Left ventricle myocardium inferior (tissue), 1 donor: ENCODE measurements at regions not wholly inside any gene's neighbourhood (a gene's known extent, or its start where the extent isn't known, plus 50 kb on each side); places are given as distances from the start of the nearest gene placed in this dataset.
"Not testable (repeated sequence)": the region's sequence is repeated elsewhere in the genome, so short reads cannot be mapped to it uniquely, and the experiment has no call there.

ENCODE experiments used
- DNase-seq: peaks from one replicate; pipeline ENCODE4 v3.0.0-alpha.2; 2020
- H3K27ac ChIP-seq: fragments of 200-600 bp; replicated peaks from 2 replicates; pipeline ENCODE4 v1.8.0; 2021
- H3K27me3 ChIP-seq: fragments of 200-600 bp; 2 replicates; pipeline ENCODE4 v1.8.0; 2021; ENCODE audit warnings: low read depth
- H3K36me3 ChIP-seq: fragments of 200-600 bp; 2 replicates; pipeline ENCODE4 v1.8.0; 2021
- H3K4me1 ChIP-seq: fragments of 200-600 bp; 2 replicates; pipeline ENCODE4 v1.8.0; 2021
- H3K4me3 ChIP-seq: fragments of 200-600 bp; 2 replicates; pipeline ENCODE4 v1.8.0; 2021; ENCODE audit warnings: mild to moderate bottlenecking, moderate library complexity
- H3K9me3 ChIP-seq: fragments of 200-600 bp; replicated peaks from 2 replicates; pipeline ENCODE4 v1.8.0; 2021
- CTCF ChIP-seq: fragments of 200-600 bp; IDR thresholded peaks from 2 replicates; pipeline ENCODE4 v1.8.0; 2021; ENCODE audit warnings: antibody characterized with exemption, mild to moderate bottlenecking, borderline replicate concordance
- intact Hi-C: fragments of 100-400 bp; cut with micrococcal nuclease; formaldehyde crosslinking; loops from one replicate; pipeline ENCODE4 v1.11.0; 2022
- donor health status: DM: no; HTN: yes; CAD: no; lungs with severe emphysema.

- TF ChIP-seq CTCF: no peak
- Histone ChIP-seq H3K4me3 (no peak overlapping the region), H3K36me3 (peaks cover 4% of the 10 kb centered on the region), H3K27me3 (no peaks in the 10 kb centered on the region), H3K9me3 (no peaks in the 10 kb centered on the region), H3K27ac (no peak overlapping the region), H3K4me1 (peaks cover 46% of the 10 kb centered on the region)
- intact Hi-C loops: no loop called here
- DNase-seq: no peak
Observed at GRCh38 chr7:149625947-149626392, 128.4 kb upstream of the ZNF746 start.

DNA sequence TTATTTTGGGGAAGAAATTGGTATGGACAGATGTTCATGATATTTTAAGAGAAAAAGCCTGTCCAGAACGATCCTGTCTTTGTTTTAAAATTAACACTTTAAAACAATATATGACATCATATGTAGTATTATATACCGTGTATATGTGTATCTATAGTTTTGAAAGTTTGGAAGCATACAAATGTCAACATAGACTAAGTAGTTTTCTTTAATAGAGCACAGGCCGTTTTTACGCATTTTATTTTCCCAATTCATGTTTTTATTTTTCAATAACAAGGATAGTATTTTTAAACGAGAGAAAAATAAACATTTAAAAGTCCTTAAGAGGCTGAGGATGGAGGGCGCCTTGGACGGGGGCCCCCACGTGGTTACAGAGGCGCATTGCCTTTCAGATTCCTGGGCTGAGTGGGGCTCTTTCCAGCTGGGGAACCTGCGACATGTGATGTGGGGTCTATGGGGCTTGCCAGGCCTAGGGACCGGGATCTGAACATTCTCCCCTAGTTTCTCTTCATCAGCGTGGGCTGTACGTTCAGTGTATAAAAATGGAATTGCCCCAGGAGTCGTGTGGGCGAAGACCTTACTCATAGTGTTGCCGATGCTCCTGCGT lies 127.8 kb upstream of the ZNF746 start:
- peak; percentile 45 for DNase-seq
- intact Hi-C loops: no loop called here
- peak; percentile 72 for TF ChIP-seq CTCF
- peaks cover 49% of the 10 kb centered on the region for H3K4me1 ChIP-seq
- H3K9me3 ChIP-seq: no peaks in the 10 kb centered on the region
- H3K36me3 ChIP-seq: peaks cover 10% of the 10 kb centered on the region
- H3K27me3 ChIP-seq: no peaks in the 10 kb centered on the region
- peak overlapping the region; percentile 99 for H3K4me3 ChIP-seq
- peak overlapping the region; percentile 93 for H3K27ac ChIP-seq

DNA sequence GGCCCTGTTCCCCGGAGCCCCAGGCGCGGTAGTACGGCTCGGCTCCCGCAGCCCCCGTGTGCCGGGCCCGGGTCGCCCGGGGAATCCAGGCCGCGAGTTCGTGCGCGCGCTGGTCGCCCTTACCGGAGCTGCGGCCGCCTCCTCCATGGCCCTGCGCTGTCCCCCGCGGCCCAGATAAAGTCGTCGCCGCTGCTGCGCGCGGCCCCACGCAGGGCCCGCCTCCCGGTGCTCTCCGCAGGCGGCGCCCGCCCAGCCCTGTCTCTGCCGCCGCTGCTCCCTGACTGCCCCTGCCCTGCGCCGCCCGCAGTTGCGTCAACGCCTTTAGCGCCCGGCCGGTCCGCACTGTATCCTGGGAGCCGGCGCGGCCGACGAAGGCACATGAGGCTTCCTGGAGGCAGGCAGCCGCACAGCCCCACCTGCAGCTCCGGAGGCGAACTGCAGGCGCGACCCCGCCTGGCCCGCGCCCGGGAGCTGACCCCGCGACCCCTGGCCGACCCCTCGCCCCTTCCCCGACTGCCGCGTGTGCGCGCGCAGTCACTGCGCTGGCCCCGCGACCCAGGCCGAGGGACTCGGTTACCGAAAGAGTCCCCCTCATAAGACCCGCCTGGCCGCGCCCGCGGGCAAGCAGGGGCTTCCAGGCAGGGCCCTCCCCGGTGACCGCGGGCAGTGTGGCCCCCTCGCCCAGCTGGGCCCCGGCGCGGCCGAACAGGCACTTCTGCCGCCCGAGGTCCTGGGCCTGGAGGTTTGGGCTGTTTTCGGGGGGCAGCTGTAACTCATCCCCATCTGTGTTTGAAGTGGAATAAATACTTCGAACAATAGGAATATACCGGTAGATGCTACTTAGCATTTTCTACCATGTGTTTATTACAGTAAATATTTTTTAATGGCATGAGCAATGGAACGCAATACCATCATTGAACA lies 127.1 kb upstream of the ZNF746 start:
- intact Hi-C loops: no loop called here

GRCh38 chr7:149624006-149624405 lies 126.4 kb upstream of the ZNF746 start:
- intact Hi-C loops: no loop called here
- Histone ChIP-seq H3K4me3 (peak overlapping the region; percentile 99), H3K9me3 (no peaks in the 10 kb centered on the region), H3K27ac (peak overlapping the region; percentile 93), H3K36me3 (peaks cover 24% of the 10 kb centered on the region), H3K4me1 (peaks cover 49% of the 10 kb centered on the region), H3K27me3 (no peaks in the 10 kb centered on the region)
- no peak for TF ChIP-seq CTCF
- DNase-seq: no peak

More for the DNA sequence above, 127.1 kb upstream of the ZNF746 start:
- TF ChIP-seq CTCF: peak; percentile 99
- peak overlapping the region; percentile 99 for H3K4me3 ChIP-seq
- peak; percentile 95 for DNase-seq
- no peaks in the 10 kb centered on the region for H3K9me3 ChIP-seq
- H3K27ac ChIP-seq: peak overlapping the region; percentile 93
- H3K4me1 ChIP-seq: peaks cover 49% of the 10 kb centered on the region
- peaks cover 17% of the 10 kb centered on the region for H3K36me3 ChIP-seq
- no peaks in the 10 kb centered on the region for H3K27me3 ChIP-seq

DNA sequence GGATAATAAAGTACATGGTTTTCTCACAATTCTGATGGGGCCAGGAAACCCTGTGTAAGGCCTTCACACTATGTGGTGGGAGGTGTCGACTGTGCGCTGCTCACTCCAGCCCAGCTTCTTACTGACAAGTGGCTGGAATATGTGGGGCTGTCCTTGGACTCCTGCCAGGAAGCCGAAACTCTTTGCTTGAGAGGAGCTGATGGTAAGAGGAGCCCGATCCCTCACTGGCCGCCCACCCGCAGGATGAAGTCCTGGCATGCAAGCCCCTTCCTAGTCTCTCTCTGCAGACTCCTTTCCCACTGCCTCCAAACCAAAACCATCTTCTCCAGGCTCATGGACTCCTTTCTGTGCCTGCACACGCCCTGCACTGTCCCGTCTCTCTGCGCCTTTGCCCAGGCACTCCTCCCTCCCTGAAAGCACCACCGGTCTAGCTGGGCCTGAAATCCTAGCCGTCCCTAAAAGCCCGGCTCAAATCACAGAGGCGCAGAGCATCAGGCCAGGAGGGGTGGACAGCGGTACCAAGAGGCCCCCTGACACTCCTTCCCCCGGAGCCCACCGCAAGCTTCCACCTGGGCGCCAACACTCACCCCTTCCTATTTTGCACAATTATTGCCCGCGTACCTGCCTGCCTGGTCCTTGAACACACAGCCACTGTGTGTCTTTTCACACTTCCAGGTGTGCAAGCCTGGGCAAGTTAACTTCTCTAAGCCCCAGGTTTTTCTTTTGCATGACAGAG lies 125.8 kb upstream of the ZNF746 start:
- Histone ChIP-seq H3K4me3 (peak overlapping the region; percentile 99), H3K27ac (peak overlapping the region; percentile 93), H3K36me3 (peaks cover 30% of the 10 kb centered on the region), H3K4me1 (peaks cover 49% of the 10 kb centered on the region)
- H3K9me3 ChIP-seq, intact Hi-C loops, H3K27me3 ChIP-seq: not testable (repeated sequence)
- peak; percentile 58 for DNase-seq
